ENCODE measurements at regions not wholly inside any gene's neighbourhood (a gene's known extent, or its start where the extent isn't known, plus 50 kb on each side); places are given as distances from the start of the nearest gene placed in this dataset.
"Not testable (repeated sequence)": the region's sequence is repeated elsewhere in the genome, so short reads cannot be mapped to it uniquely, and the experiment has no call there.

DNA sequence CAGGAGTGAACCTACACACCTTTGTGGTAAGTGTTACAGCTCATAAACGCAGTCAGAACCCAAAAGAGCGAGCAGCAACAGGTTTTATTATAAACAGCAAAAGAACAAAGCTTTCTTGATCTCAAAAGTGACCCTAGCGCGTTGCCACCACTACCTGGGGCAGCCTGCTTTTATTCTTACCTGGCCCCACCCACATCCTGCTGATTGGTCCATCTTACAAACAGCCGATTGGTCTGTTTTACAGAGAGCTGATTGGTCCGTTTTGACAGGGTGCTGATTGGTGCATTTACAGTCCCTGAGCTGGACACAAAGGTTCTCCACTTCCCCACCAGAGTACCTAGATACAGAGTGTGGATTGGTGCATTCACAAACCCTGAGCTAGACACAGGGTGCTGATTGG is 143.1 kb downstream of the ARRDC4 start:
- no peaks in the 10 kb centered on the region for H3K4me1 ChIP-seq
- no peaks in the 10 kb centered on the region for H3K9me3 ChIP-seq
- TF ChIP-seq, protein P1, sequence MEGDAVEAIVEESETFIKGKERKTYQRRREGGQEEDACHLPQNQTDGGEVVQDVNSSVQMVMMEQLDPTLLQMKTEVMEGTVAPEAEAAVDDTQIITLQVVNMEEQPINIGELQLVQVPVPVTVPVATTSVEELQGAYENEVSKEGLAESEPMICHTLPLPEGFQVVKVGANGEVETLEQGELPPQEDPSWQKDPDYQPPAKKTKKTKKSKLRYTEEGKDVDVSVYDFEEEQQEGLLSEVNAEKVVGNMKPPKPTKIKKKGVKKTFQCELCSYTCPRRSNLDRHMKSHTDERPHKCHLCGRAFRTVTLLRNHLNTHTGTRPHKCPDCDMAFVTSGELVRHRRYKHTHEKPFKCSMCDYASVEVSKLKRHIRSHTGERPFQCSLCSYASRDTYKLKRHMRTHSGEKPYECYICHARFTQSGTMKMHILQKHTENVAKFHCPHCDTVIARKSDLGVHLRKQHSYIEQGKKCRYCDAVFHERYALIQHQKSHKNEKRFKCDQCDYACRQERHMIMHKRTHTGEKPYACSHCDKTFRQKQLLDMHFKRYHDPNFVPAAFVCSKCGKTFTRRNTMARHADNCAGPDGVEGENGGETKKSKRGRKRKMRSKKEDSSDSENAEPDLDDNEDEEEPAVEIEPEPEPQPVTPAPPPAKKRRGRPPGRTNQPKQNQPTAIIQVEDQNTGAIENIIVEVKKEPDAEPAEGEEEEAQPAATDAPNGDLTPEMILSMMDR (IDR thresholded peaks at IDR 0.05; ENCODE audit: low read depth, low read length), result no peak
- H3K27me3 ChIP-seq, result no peaks in the 10 kb centered on the region
- H3K4me3 ChIP-seq (ENCODE audit: low read depth, low read length), result no peak overlapping the region
- no peaks in the 10 kb centered on the region for H3K36me3 ChIP-seq
- DNase-seq, result no peak

DNA sequence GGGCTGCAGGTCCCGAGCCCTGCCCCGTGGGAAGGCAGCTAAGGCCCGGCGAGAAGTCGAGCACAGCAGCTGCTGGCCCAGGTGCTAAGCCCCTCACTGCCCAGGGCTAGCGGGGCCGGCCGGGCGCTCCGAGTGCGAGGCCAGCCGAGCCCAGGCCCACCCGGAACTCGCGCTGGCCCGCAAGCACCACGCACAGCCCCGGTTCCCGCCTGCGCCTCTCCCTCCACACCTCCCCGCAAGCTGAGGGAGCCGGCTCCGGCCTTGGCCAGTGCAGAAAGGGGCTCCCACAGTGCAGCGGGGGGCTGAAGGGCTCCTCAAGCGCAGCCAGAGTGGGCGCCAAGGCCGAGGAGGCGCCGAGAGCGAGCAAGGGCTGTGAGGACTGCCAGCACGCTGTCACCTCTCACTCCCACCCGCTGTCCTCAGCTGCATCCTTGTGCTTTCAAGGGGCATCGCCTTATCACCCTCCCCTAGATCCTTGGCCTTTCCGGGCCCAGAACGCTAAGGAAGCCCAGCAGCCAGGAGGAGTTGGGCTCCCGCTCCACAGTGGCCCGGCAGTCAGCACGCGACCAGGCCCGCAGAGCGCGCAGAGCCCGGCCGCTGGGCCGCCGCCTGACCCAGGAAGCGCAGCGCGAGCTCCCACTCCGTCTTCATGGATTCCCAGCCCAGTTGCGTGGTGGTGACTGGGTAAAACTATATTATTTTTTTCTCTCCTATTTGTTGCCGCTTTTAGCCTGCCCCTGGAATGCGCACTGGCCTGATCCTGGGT is 144.1 kb downstream of the ARRDC4 start:
- not testable (repeated sequence) for H3K36me3 ChIP-seq; H3K9me3 ChIP-seq; H3K4me1 ChIP-seq; DNase-seq; H3K4me3 ChIP-seq (ENCODE audit: low read depth, low read length); H3K27me3 ChIP-seq

DNA sequence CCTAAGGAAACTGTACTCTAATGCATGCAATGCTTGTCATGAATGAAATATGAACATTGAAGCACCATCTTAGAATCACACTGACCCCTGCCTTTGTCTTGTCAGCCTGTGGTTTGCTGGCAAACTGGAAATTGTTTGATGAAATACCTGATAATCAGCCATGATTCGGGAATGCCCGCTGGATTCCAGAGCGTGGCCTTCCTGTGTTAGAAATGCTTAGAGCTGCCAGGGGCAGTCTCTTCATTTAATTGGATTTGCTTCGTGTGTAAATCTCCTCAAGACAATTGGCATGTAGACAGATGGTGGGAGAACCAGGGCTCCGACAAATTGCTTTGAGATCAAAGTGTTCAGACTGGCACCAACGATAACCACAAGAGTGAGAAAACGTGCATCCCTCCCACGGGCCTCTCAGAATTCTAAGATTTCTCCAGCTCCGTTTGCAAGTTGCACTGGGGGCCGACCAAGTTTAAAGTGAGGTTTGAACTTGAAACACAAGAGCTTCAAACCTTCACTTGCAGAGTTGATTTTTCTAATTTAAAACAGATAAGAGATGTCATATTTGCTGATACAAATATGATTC is 146.2 kb downstream of the ARRDC4 start:
- H3K27me3 ChIP-seq; H3K9me3 ChIP-seq; DNase-seq; H3K4me3 ChIP-seq (ENCODE audit: low read depth, low read length); H3K4me1 ChIP-seq; H3K36me3 ChIP-seq: not testable (repeated sequence)

DNA sequence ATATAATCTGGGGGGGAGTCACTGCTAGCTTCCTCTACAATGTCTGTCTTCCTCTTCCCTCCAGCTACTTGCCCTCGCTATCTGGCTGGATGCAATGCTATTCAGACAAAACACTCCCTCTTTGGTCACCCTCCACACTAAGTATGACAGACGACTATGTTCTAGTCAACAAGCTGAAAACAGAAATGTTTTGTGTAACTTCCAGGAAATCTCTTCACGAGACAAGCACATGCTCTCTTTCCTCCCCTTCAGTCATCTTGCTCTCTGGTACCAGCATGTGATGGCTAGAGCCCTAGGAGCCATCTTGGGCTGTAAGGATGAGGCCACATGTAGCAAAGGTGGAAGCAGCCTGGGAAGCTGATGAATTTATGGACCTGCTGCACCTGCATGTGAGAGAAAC is 151.3 kb downstream of the ARRDC4 start:
- DNase-seq, result no peak
- no peak overlapping the region for H3K4me3 ChIP-seq (ENCODE audit: low read depth, low read length)
- H3K9me3 ChIP-seq, result no peaks in the 10 kb centered on the region
- TF ChIP-seq, protein P1 (IDR thresholded peaks at IDR 0.05; ENCODE audit: low read depth, low read length), result no peak
- H3K4me1 ChIP-seq, result no peaks in the 10 kb centered on the region
- no peaks in the 10 kb centered on the region for H3K36me3 ChIP-seq
- H3K27me3 ChIP-seq, result no peaks in the 10 kb centered on the region

DNA sequence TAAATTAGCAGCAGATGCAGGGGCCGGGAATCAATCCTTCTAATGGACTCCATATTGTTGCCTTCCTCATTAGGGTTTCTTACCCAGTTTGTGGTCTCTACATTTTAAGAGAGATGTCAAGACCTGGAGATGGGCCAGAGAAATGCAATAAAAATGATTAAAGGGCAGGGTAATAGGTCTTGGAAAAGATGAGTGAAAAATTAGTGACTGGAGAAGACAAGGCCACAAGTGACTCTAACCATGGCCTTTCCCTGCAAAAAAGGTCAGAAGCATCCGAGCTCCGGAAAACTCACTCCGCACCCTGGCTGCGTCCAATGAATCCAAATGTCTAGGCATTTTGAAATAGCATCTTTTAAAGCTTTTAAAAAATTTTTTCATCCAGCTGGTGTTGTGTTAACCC is 152.8 kb downstream of the ARRDC4 start:
- H3K36me3 ChIP-seq, result no peaks in the 10 kb centered on the region
- no peaks in the 10 kb centered on the region for H3K4me1 ChIP-seq
- H3K4me3 ChIP-seq (ENCODE audit: low read depth, low read length), result no peak overlapping the region
- H3K27me3 ChIP-seq, result no peaks in the 10 kb centered on the region
- H3K9me3 ChIP-seq, result no peaks in the 10 kb centered on the region
- DNase-seq, result no peak
- TF ChIP-seq, protein P1 (IDR thresholded peaks at IDR 0.05; ENCODE audit: low read depth, low read length), result no peak

DNA sequence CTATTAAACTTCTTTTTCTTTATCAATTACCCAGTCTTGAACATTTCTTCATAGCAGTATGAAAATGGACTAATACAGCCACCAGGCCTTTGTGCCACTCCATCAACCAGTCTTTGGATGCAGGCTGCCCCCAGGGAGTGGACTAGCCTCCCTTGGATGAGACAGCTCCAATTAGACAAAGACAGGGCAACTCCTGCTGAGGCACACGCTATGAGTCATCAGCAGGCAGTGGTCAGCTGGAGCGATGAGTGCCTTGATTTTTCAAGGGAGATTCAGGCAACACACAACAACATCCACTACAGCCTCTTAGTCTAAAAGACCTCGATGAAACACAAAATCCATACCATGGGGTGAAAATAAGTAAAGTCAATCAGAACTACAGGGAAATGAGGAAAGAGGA is 160.1 kb downstream of the ARRDC4 start:
- TF ChIP-seq, protein P1 (IDR thresholded peaks at IDR 0.05; ENCODE audit: low read depth, low read length), result no peak
- peak; percentile 16 for DNase-seq

DNA sequence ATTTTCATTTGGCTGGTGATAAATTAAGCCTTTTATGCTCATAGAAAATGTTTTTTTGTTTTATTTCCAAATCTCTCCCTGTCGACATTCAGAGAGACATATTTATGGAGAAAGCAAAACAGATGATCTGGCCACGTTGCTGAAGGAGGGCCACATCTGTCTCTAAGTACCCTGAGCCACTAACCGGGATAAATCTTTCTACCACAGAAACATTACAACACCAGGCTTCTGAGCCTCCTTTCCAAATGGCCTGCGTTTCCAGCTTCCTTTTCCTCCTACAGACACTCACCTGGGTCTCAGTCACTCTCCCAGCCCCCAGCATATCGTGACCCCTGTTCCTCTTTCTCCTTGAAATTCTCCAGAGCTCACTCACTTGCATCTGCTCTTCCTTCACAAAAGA is 161.0 kb downstream of the ARRDC4 start:
- TF ChIP-seq, protein P1 (IDR thresholded peaks at IDR 0.05; ENCODE audit: low read depth, low read length), result no peak
- no peaks in the 10 kb centered on the region for H3K4me1 ChIP-seq
- no peak for DNase-seq
- H3K4me3 ChIP-seq (ENCODE audit: low read depth, low read length), result no peak overlapping the region
- H3K9me3 ChIP-seq, result no peaks in the 10 kb centered on the region
- no peaks in the 10 kb centered on the region for H3K36me3 ChIP-seq
- no peaks in the 10 kb centered on the region for H3K27me3 ChIP-seq

More for the DNA sequence above, 160.1 kb downstream of the ARRDC4 start:
- no peaks in the 10 kb centered on the region for H3K4me1 ChIP-seq
- H3K27me3 ChIP-seq, result no peaks in the 10 kb centered on the region
- no peak overlapping the region for H3K4me3 ChIP-seq (ENCODE audit: low read depth, low read length)
- no peaks in the 10 kb centered on the region for H3K36me3 ChIP-seq
- no peaks in the 10 kb centered on the region for H3K9me3 ChIP-seq

Data from BE2C (cell line).